ENCODE measurements at regions not wholly inside any gene's neighbourhood (a gene's known extent, or its start where the extent isn't known, plus 50 kb on each side); places are given as distances from the start of the nearest gene placed in this dataset.

- no peak for TF ChIP-seq IRF9 (tag; IDR thresholded peaks at IDR 0.05)
- TF ChIP-seq TRIM24 (IDR thresholded peaks at IDR 0.05) = no peak
- no peak for TF ChIP-seq ZNF311 (CRISPR knock-in tag; IDR thresholded peaks at IDR 0.05)
- TF ChIP-seq TEAD4 (IDR thresholded peaks at IDR 0.05; ENCODE audit: low read length) = peak; percentile 60
- no peak for TF ChIP-seq TEAD4 (CRISPR knock-in tag; IDR thresholded peaks at IDR 0.05; ENCODE audit: borderline replicate concordance)
- no peak for TF ChIP-seq PHF21A (IDR thresholded peaks at IDR 0.05; ENCODE audit: borderline replicate concordance, low read depth)
- no peak for TF ChIP-seq STAG1 (CRISPR knock-in tag; IDR thresholded peaks at IDR 0.05; ENCODE audit: borderline replicate concordance)
- TF ChIP-seq ZNF518B (CRISPR knock-in tag; IDR thresholded peaks at IDR 0.05) = no peak
- no peak for TF ChIP-seq ZNF212 (CRISPR knock-in tag; IDR thresholded peaks at IDR 0.05)
- TF ChIP-seq KLF13 (tag; IDR thresholded peaks at IDR 0.05; ENCODE audit: borderline replicate concordance, low read depth) = no peak
- no peak for TF ChIP-seq ZNF584 (CRISPR knock-in tag; IDR thresholded peaks at IDR 0.05; ENCODE audit: low read depth)
- TF ChIP-seq NFE2 (IDR thresholded peaks at IDR 0.05; ENCODE audit: low read depth) = no peak
- no peak for TF ChIP-seq DLX4 (CRISPR knock-in tag; IDR thresholded peaks at IDR 0.05)
- TF ChIP-seq TCF7 (IDR thresholded peaks at IDR 0.05; ENCODE audit: borderline replicate concordance) = no peak
- no peak for TF ChIP-seq ZFX (CRISPR knock-in tag; IDR thresholded peaks at IDR 0.05)
These were observed 53.9 kb upstream of the CPEB4 start (continued) for GRCh38 chr5:173834071-173834771.

Data from K562 (cell line).